Keratinocyte (primary cell): ENCODE measurements at regions not wholly inside any gene's neighbourhood (a gene's known extent, or its start where the extent isn't known, plus 50 kb on each side); places are given as distances from the start of the nearest gene placed in this dataset.

Experiments
- CTCF ChIP-seq, 3 experiments: IDR thresholded peaks in 1 of 3; conservative IDR thresholded peaks in 1 of 3; optimal IDR thresholded peaks in 1 of 3; 2 replicates in 2 of 3; 3 replicates in 1 of 3; pipeline versions ENCODE3 to v1.5.1; 2011; ENCODE audit warnings: low read length in 3 of 3, mild to moderate bottlenecking in 3 of 3, moderate library complexity in 2 of 3, control low read depth in 1 of 3, inconsistent platforms in 1 of 3; ENCODE audit not compliant: insufficient read depth in 2 of 3; ENCODE audit errors: extremely low read depth in 1 of 3
- EZH2 ChIP-seq: IDR thresholded peaks from one replicate; pipeline ENCODE4 v1.6.1; 2012; ENCODE audit warnings: inconsistent platforms, mild to moderate bottlenecking, low read length, moderate library complexity

GRCh38 chr22:47238690-47239473, 476.4 kb downstream of the TBC1D22A start:
- no peak for TF ChIP-seq CTCF (optimal IDR thresholded peaks at IDR 0.05 in 1 of 3, IDR thresholded peaks at IDR 0.05 in 1 of 3, conservative IDR thresholded peaks at IDR 0.05 in 1 of 3; ENCODE audit: extremely low read depth in 1 of 3, insufficient read depth in 2 of 3, low read length in 3 of 3)
- no peak for TF ChIP-seq EZH2
